ENCODE measurements at regions not wholly inside any gene's neighbourhood (a gene's known extent, or its start where the extent isn't known, plus 50 kb on each side); places are given as distances from the start of the nearest gene placed in this dataset.

GRCh38 chr10:10431422-10432066 is 586.1 kb upstream of the CELF2 start:
- Histone ChIP-seq H3K9me3 (no peaks in the 10 kb centered on the region), H3K27ac (no peak overlapping the region), H3K4me3 (replicated peaks in 1 of 3) (no peak overlapping the region), H3K36me3 (no peaks in the 10 kb centered on the region), H3K27me3 (no peaks in the 10 kb centered on the region), H3K4me1 (no peaks in the 10 kb centered on the region)
- 74% methylated on average over 5 of the region's 5 CpGs for WGBS, 2 donors
- TF ChIP-seq, protein P1, sequence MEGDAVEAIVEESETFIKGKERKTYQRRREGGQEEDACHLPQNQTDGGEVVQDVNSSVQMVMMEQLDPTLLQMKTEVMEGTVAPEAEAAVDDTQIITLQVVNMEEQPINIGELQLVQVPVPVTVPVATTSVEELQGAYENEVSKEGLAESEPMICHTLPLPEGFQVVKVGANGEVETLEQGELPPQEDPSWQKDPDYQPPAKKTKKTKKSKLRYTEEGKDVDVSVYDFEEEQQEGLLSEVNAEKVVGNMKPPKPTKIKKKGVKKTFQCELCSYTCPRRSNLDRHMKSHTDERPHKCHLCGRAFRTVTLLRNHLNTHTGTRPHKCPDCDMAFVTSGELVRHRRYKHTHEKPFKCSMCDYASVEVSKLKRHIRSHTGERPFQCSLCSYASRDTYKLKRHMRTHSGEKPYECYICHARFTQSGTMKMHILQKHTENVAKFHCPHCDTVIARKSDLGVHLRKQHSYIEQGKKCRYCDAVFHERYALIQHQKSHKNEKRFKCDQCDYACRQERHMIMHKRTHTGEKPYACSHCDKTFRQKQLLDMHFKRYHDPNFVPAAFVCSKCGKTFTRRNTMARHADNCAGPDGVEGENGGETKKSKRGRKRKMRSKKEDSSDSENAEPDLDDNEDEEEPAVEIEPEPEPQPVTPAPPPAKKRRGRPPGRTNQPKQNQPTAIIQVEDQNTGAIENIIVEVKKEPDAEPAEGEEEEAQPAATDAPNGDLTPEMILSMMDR (IDR thresholded peaks at IDR 0.05): no peak
- TF ChIP-seq POLR2A (IDR thresholded peaks at IDR 0.05): no peak
- intact Hi-C loops (cut with DNase I): no loop called here
- no peak for DNase-seq

- no peak for DNase-seq
- 66 to 69% methylated on average over 9 of the region's 9 CpGs for whole genome bisulfite sequencing, 2 donors
- H3K27ac ChIP-seq: no peak overlapping the region
- no peaks in the 10 kb centered on the region for H3K9me3 ChIP-seq
- intact Hi-C loops (cut with DNase I): no loop called here
- H3K4me1 ChIP-seq: no peaks in the 10 kb centered on the region
- H3K4me3 ChIP-seq (replicated peaks in 1 of 3): no peak overlapping the region
- no peaks in the 10 kb centered on the region for H3K27me3 ChIP-seq
- no peaks in the 10 kb centered on the region for H3K36me3 ChIP-seq
- no peak for TF ChIP-seq POLR2A (IDR thresholded peaks at IDR 0.05)
- TF ChIP-seq, protein P1 (IDR thresholded peaks at IDR 0.05): no peak
These were observed 585.2 kb upstream of the CELF2 start for GRCh38 chr10:10432296-10433035.

DNA sequence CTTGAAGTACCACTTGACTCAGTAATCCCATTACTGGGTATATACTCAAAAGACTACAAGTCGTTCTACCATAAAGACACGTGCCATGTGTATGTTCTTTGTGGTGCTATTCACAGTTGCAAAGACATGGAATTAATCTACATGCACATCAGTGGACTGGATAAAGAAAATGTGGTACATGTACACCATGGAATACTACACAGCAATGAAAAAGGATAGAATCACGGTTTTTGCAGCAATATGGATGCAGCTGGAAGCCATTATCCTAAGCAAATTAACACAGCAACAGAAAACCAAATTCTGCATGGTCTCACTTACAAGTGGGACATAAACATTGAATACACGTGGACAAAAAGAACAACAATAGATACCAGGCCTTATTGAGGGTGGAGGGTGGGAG is 583.4 kb upstream of the CELF2 start:
- TF ChIP-seq POLR2A (IDR thresholded peaks at IDR 0.05): no peak
- TF ChIP-seq, protein P1 (IDR thresholded peaks at IDR 0.05): no peak
- Histone ChIP-seq H3K4me3 (replicated peaks in 1 of 3) (no peak overlapping the region), H3K9me3 (no peaks in the 10 kb centered on the region), H3K27me3 (no peaks in the 10 kb centered on the region), H3K4me1 (no peaks in the 10 kb centered on the region), H3K36me3 (no peaks in the 10 kb centered on the region), H3K27ac (no peak overlapping the region)
- 60 to 74% methylated on average over 4 of the region's 4 CpGs for WGBS, 2 donors
- intact Hi-C loops (cut with DNase I): no loop called here
- no peak for DNase-seq

DNA sequence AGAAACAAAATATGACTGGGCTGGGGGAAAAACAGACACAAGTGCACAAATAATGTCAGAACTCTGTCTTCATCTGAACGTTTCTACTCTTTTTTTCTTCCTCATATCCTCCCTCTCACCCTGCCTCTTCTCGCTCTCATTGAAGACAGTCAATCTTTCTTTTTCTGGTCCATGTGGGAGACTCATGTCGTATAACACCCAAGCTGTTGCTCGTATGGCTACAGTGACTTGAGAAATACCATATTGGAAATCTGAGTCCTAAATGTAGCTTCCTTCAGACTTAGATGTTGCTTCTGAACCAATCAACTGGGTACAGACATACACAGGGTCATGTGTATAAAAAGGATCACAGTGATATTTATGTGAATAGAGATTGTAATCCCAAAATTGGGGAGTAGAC is 579.8 kb upstream of the CELF2 start:
- Histone ChIP-seq H3K27me3 (no peaks in the 10 kb centered on the region), H3K4me1 (no peaks in the 10 kb centered on the region), H3K36me3 (no peaks in the 10 kb centered on the region), H3K9me3 (no peaks in the 10 kb centered on the region), H3K27ac (no peak overlapping the region), H3K4me3 (replicated peaks in 1 of 3) (no peak overlapping the region)
- TF ChIP-seq, protein P1 (IDR thresholded peaks at IDR 0.05): no peak
- TF ChIP-seq POLR2A (IDR thresholded peaks at IDR 0.05): no peak
- DNase-seq: no peak
- intact Hi-C loops (cut with DNase I): no loop called here
- WGBS, 2 donors: 86 to 90% methylated on average over 4 of the region's 4 CpGs

DNA sequence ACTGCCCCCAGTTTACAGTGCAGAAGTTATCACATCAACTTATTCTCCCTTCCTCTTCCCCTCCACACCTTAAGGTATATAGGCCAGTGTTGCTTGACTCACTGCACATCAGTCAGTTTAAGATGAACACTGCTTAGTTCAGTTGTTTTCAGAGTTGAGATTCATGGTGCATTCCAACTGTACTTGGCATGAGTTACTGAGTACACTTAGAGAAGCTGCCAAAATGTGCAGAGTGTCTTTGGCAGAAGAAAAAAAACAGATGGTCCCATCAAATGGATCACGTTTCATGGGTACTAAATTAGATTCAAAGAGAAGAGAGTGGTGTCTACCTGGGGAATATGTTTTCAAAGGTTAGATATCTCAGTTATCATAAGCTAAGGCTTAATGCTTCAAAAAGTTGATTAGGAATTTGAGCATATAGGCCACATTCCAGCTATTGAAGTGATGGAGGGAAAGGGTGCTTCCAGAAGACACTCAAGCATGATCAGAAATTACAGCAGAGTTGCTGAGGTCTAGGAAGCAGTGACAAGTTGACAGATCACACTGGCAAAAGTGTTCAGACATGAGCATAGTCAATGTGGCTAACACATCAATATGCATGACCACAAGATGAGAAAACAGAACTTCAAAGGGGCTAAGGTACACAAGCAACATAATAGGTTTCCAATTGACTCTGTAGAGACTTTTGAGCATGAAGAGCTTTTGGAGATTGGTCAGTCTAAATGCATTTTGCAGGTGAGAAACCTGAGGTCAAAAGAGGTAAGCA is 579.2 kb upstream of the CELF2 start:
- no peaks in the 10 kb centered on the region for H3K9me3 ChIP-seq
- no peak overlapping the region for H3K27ac ChIP-seq
- intact Hi-C loops (cut with DNase I): no loop called here
- H3K27me3 ChIP-seq: no peaks in the 10 kb centered on the region
- no peak for DNase-seq
- 20 to 28% methylated on average over 1 of the region's 1 CpG for WGBS, 2 donors
- no peaks in the 10 kb centered on the region for H3K36me3 ChIP-seq
- H3K4me1 ChIP-seq: no peaks in the 10 kb centered on the region
- TF ChIP-seq, protein P1 (IDR thresholded peaks at IDR 0.05): no peak
- no peak for TF ChIP-seq POLR2A (IDR thresholded peaks at IDR 0.05)
- no peak overlapping the region for H3K4me3 ChIP-seq (replicated peaks in 1 of 3)

All from thyroid gland (tissue), 4 donors.